Lower leg skin (tissue), 4 donors: ENCODE measurements at regions not wholly inside any gene's neighbourhood (a gene's known extent, or its start where the extent isn't known, plus 50 kb on each side); places are given as distances from the start of the nearest gene placed in this dataset.

Experiments used
- DNase-seq, 2 donors: peaks; one replicate each; pipeline ENCODE4 v3.0.0-alpha.2; 2019; ENCODE audit warnings: low spot score in 2 of 2
- H3K4me3 ChIP-seq: fragments of 200-600 bp; sonication (generic); 2 replicates; pipeline ENCODE4 v1.5.1; 2017; ENCODE audit warnings: mild to moderate bottlenecking, low read depth; ENCODE audit not compliant: poor library complexity, severe bottlenecking
- CTCF ChIP-seq, 3 donors: fragments of 450-650 bp; IDR thresholded peaks; one replicate each; pipeline ENCODE4 v1.5.1; 2016; ENCODE audit warnings: antibody characterized with exemption in 3 of 3, mild to moderate bottlenecking in 3 of 3, moderate library complexity in 2 of 3
- POLR2A ChIP-seq, 2 donors: fragments of 450-650 bp; IDR thresholded peaks; one replicate each; pipeline ENCODE4 v1.6.1; 2016 to 2017; ENCODE audit warnings: antibody characterized with exemption in 2 of 2, mild to moderate bottlenecking in 1 of 2, moderate library complexity in 1 of 2
- WGBS, 2 donors: methylation state at CpG; one replicate each; pipeline ENCODE4 v1.1.5; 2018; 5-methylcytosine and 5-hydroxymethylcytosine counted together
- intact Hi-C: fragments of 100-400 bp; cut with DNase I; formaldehyde crosslinking; loops from one replicate; pipeline ENCODE4 v1.15.0; 2023; ENCODE audit warnings: low total_unique reads

GRCh38 chr12:83224012-83224411 lies 537.3 kb downstream of the TMTC2 start:
- no peak for TF ChIP-seq POLR2A (IDR thresholded peaks at IDR 0.05)
- TF ChIP-seq CTCF (IDR thresholded peaks at IDR 0.05) = no peak

GRCh38 chr12:83220774-83221173 lies 534.1 kb downstream of the TMTC2 start:
- no peak overlapping the region for H3K4me3 ChIP-seq
- no peak for DNase-seq
- WGBS, 2 donors = 81 to 90% methylated on average over 2 of the region's 2 CpGs
- intact Hi-C loops = no loop called here
- TF ChIP-seq CTCF (IDR thresholded peaks at IDR 0.05) = no peak
- TF ChIP-seq POLR2A (IDR thresholded peaks at IDR 0.05) = no peak

More at GRCh38 chr12:83224012-83224411, 537.3 kb downstream of the TMTC2 start:
- no peak overlapping the region for H3K4me3 ChIP-seq
- intact Hi-C loops = no loop called here
- 60 to 64% methylated on average over 5 of the region's 5 CpGs for WGBS, 2 donors
- DNase-seq = no peak

- intact Hi-C loops = no loop called here
- WGBS, 2 donors = 88 to 89% methylated on average over 3 of the region's 3 CpGs
- no peak for DNase-seq
- H3K4me3 ChIP-seq = no peak overlapping the region
- TF ChIP-seq POLR2A (IDR thresholded peaks at IDR 0.05) (no peak), CTCF (IDR thresholded peaks at IDR 0.05) (no peak)
Measured at GRCh38 chr12:83216230-83216629, 529.5 kb downstream of the TMTC2 start.

GRCh38 chr12:83214185-83214584 lies 527.5 kb downstream of the TMTC2 start:
- no peak for DNase-seq
- 73 to 75% methylated on average over 1 of the region's 1 CpG for WGBS, 2 donors
- TF ChIP-seq CTCF (IDR thresholded peaks at IDR 0.05) (no peak), POLR2A (IDR thresholded peaks at IDR 0.05) (no peak)

GRCh38 chr12:83210933-83211332 lies 524.2 kb downstream of the TMTC2 start:
- 63 to 69% methylated on average over 2 of the region's 2 CpGs for WGBS, 2 donors
- TF ChIP-seq CTCF (IDR thresholded peaks at IDR 0.05) (no peak), POLR2A (IDR thresholded peaks at IDR 0.05) (no peak)
- DNase-seq = no peak
- no peak overlapping the region for H3K4me3 ChIP-seq
- intact Hi-C loops = no loop called here

More at GRCh38 chr12:83214185-83214584, 527.5 kb downstream of the TMTC2 start:
- intact Hi-C loops = no loop called here
- no peak overlapping the region for H3K4me3 ChIP-seq

- no peak for DNase-seq
- intact Hi-C loops = no loop called here
- no peak overlapping the region for H3K4me3 ChIP-seq
- TF ChIP-seq CTCF (IDR thresholded peaks at IDR 0.05) (no peak), POLR2A (IDR thresholded peaks at IDR 0.05) (no peak)
Measured at GRCh38 chr12:83199069-83199468, 512.4 kb downstream of the TMTC2 start.
